Stimulated activated naive CD8-positive, alpha-beta T cell treated with anti-CD3 and anti-CD28 coated beads, Interleukin-15, Interleukin-2, amounts not matched to agents 100 U/mL and 50 U/mL, for 24 hours (primary cell): ENCODE measurements at regions not wholly inside any gene's neighbourhood (a gene's known extent, or its start where the extent isn't known, plus 50 kb on each side); places are given as distances from the start of the nearest gene placed in this dataset.

Source experiments
- ATAC-seq: fragments of 150-1000 bp; cut with Tn5 transposase; one replicate; pipeline ENCODE4 v1.10.0; 2021
- DNase-seq: peaks from one replicate; pipeline ENCODE4 v3.0.0; 2021

- ATAC-seq (no peak), DNase-seq (no peak)
Observed at GRCh38 chr16:14335297-14335696, 264.2 kb downstream of the MRTFB start.

- ATAC-seq = no peak
- DNase-seq = no peak
Observed at GRCh38 chr16:14334366-14335080, 263.4 kb downstream of the MRTFB start.

- DNase-seq (no peak), ATAC-seq (no peak)
Observed at GRCh38 chr16:14333361-14333760, 262.2 kb downstream of the MRTFB start.

DNA sequence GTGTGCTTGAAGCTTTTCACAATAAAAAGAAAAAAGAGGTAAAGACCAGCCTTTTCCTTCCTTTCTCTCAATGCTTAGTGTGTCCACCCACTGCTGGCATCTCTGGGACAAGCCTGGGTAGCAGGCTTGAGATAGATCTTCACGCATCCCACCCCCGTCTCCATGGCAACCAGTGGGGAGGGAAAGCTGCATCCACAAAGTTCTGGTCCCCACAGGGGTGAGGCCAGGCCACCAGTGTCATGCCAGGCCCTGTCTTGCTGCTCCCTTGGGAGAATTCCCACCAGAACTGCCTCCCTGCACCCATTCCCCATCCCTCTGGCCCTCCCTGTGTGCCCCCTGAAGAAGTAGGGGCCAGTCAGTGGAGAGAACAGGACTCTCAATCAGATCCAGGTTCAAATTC lies 259.9 kb downstream of the MRTFB start:
- ATAC-seq (no peak), DNase-seq (no peak)

DNA sequence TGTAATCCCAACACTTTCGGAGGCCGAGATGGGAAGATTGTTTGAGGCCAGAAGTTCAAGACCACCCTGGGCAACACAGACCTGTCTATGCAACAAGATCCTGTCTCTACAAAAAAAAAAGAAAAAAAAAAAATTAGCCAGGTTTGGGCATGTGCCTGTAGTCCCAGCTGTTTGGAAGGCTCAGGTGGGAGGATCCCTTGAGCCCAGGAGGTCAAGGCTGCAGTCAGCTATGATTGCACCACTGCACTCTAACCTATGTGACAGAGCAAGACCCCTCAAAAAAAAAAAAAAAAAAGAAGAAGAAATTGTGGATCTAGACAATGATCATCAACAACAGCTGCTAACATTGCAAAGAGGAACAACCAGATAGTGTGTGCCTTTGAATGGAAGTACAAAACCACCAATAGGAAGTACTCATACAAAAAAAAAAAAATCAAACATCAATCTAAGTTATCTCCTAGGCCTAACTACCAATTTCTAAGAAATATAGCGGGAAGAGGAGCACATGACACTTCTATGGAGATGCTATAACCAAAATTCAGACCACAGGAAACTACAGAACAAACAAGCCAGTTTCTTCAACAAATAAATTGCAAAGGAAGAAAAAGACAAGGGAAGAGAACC lies 258.7 kb downstream of the MRTFB start:
- no peak for ATAC-seq
- no peak for DNase-seq

GRCh38 chr16:14325502-14326401 lies 254.6 kb downstream of the MRTFB start:
- ATAC-seq = no peak

GRCh38 chr16:14324581-14324980 lies 253.5 kb downstream of the MRTFB start:
- no peak for ATAC-seq
- no peak for DNase-seq

More at GRCh38 chr16:14325502-14326401, 254.6 kb downstream of the MRTFB start:
- DNase-seq = no peak

DNA sequence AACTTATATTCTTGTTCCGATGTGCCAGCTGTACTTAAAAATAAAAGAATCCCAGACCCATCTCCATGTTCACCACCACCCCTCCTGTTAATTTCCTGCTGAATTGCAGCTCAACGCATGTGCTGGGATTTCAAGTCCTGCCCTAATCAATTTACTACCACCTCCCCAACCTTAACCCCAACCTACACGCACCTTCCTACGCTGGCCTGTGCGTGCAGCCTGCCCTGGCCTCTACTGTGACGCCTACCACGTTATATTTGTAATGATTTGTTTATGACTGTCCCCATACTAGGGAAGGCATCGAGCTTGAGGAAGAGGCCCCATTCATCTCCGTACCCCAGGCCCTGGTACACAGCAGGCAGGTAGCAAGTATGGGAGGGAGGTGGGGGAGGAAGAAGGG lies 251.1 kb downstream of the MRTFB start:
- DNase-seq (no peak), ATAC-seq (no peak)

GRCh38 chr16:14321542-14321941 lies 250.4 kb downstream of the MRTFB start:
- ATAC-seq (no peak), DNase-seq (no peak)

GRCh38 chr16:14320406-14320805 lies 249.3 kb downstream of the MRTFB start:
- ATAC-seq (no peak), DNase-seq (no peak)
